B cell (primary cell): ENCODE measurements at regions not wholly inside any gene's neighbourhood (a gene's known extent, or its start where the extent isn't known, plus 50 kb on each side); places are given as distances from the start of the nearest gene placed in this dataset.

Experiments used
- ATAC-seq: fragments of 200-7000 bp; cut with Tn5 transposase; one replicate; pipeline ENCODE4 v1.10.0; 2021; ENCODE audit warnings: low read depth, mild to moderate bottlenecking, moderate number of reproducible peaks, moderate library complexity
- CTCF ChIA-PET: fragments of 350-600 bp; sonication (Branson Sonifier 250); formaldehyde crosslinking; loops from one replicate; lab custom pipeline; 2021; ENCODE audit warnings: antibody characterized with exemption, inconsistent platforms; lab: Charles Lee
- POLR2A ChIA-PET: fragments of 350-600 bp; sonication (Branson Sonifier 250); formaldehyde crosslinking; loops from one replicate; lab custom pipeline; 2021; ENCODE audit warnings: antibody characterized with exemption; lab: Charles Lee
- DNase-seq: peaks from one replicate; pipeline ENCODE4 v3.0.0; 2013
- H2AFZ ChIP-seq: 2 replicates; pipeline ENCODE4 v1.6.1; 2012; ENCODE audit warnings: mild to moderate bottlenecking, low read depth, low read length; ENCODE audit not compliant: insufficient read depth, poor library complexity, severe bottlenecking
- H3K27ac ChIP-seq, 2 donors: 1 replicate in 1 of 2; 2 replicates in 1 of 2; pipeline ENCODE4 v1.5.1; 2012 to 2013; ENCODE audit warnings: low read length in 2 of 2, mild to moderate bottlenecking in 2 of 2, moderate library complexity in 1 of 2
- H3K27me3 ChIP-seq, 4 experiments: fragments of 200-600 bp in 1 of 4; sonication (generic) in 1 of 4; replicated peaks in 1 of 4; 1 replicate in 2 of 4; 2 replicates in 2 of 4; pipeline versions ENCODE4 v1.6.1 to v1.7.0; 2013 to 2016; ENCODE audit warnings: low read length in 3 of 4, mild to moderate bottlenecking in 2 of 4, mixed read lengths in 1 of 4, moderate library complexity in 1 of 4; ENCODE audit not compliant: insufficient read depth in 4 of 4, control insufficient read depth in 3 of 4; ENCODE audit errors: control extremely low read depth in 1 of 4
- H3K36me3 ChIP-seq, 2 experiments: replicated peaks in 1 of 2; 1 replicate in 1 of 2; 2 replicates in 1 of 2; pipeline versions ENCODE4 v1.6.1 to v1.7.1; 2013; ENCODE audit warnings: low read length in 1 of 2; ENCODE audit not compliant: insufficient read depth in 2 of 2, control insufficient read depth in 1 of 2; ENCODE audit errors: control extremely low read depth in 1 of 2, extremely low read depth in 1 of 2
- H3K4me1 ChIP-seq, 2 donors: fragments of 200-600 bp in 1 of 2; sonication (generic) in 1 of 2; 1 replicate in 1 of 2; 2 replicates in 1 of 2; pipeline versions ENCODE4 v1.5.1 to v1.6.1; 2013 to 2017; ENCODE audit warnings: low read length in 2 of 2; ENCODE audit not compliant: control insufficient read depth in 2 of 2, insufficient read depth in 2 of 2
- H3K4me2 ChIP-seq: replicated peaks from 2 replicates; pipeline ENCODE3; 2012; ENCODE audit warnings: mild to moderate bottlenecking, low read depth, low read length; ENCODE audit not compliant: poor library complexity, severe bottlenecking
- H3K4me3 ChIP-seq, 5 experiments: fragments of 200-600 bp in 1 of 5; sonication (generic) in 1 of 5; 1 replicate in 3 of 5; 2 replicates in 2 of 5; pipeline versions ENCODE4 v1.5.1 to v1.7.0; 2011 to 2016; ENCODE audit warnings: low read length in 4 of 5, mild to moderate bottlenecking in 4 of 5, low read depth in 2 of 5, control low read depth in 1 of 5, moderate library complexity in 1 of 5; ENCODE audit not compliant: insufficient read depth in 1 of 5; ENCODE audit errors: control extremely low read depth in 1 of 5, extremely low read depth in 1 of 5
- H3K79me2 ChIP-seq: fragments of 200-600 bp; sonication (generic); one replicate; pipeline ENCODE4 v1.6.0; 2016; ENCODE audit warnings: low read length; ENCODE audit not compliant: control insufficient read depth, insufficient read depth
- H3K9ac ChIP-seq: fragments of 200-600 bp; sonication (generic); 2 replicates; pipeline ENCODE4 v1.6.1; 2017; ENCODE audit warnings: mild to moderate bottlenecking, low read length, moderate library complexity
- H3K9me3 ChIP-seq, 3 donors: one replicate each; pipeline versions ENCODE4 v1.6.1 to v1.7.1; 2013; ENCODE audit warnings: low read length in 2 of 3; ENCODE audit not compliant: control insufficient read depth in 2 of 3, insufficient read depth in 1 of 3; ENCODE audit errors: control extremely low read depth in 1 of 3
- H4K20me1 ChIP-seq: 2 replicates; pipeline ENCODE4 v1.6.0; 2012; ENCODE audit warnings: mild to moderate bottlenecking, low read length; ENCODE audit not compliant: insufficient read depth, control insufficient read depth, poor library complexity, severe bottlenecking
- H3K27ac Mint-ChIP-seq: one replicate; pipeline ENCODE4 v1.8.0; 2021; ENCODE audit warnings: mixed read lengths
- H3K27me3 Mint-ChIP-seq: one replicate; pipeline ENCODE4 v1.8.0; 2021; ENCODE audit warnings: mixed read lengths
- H3K4me1 Mint-ChIP-seq: one replicate; pipeline ENCODE4 v1.8.0; 2021; ENCODE audit warnings: mixed read lengths
- H3K4me3 Mint-ChIP-seq: one replicate; pipeline ENCODE4 v1.8.0; 2021; ENCODE audit warnings: mixed read lengths
- H3K9me3 Mint-ChIP-seq: one replicate; pipeline ENCODE4 v1.8.0; 2022; ENCODE audit warnings: mixed read lengths; ENCODE audit not compliant: insufficient read depth
- EZH2 ChIP-seq: IDR thresholded peaks from 2 replicates; pipeline ENCODE4 v1.6.1; 2012; ENCODE audit warnings: borderline replicate concordance, low read depth, mild to moderate bottlenecking, moderate library complexity, low read length; ENCODE audit not compliant: insufficient read depth, poor library complexity, severe bottlenecking
- WGBS: methylation state at CpG from one replicate; pipeline ENCODE4 v1.1.5; 2013; ENCODE audit warnings: missing lambda C conversion rate; ENCODE audit not compliant: insufficient coverage; 5-methylcytosine and 5-hydroxymethylcytosine counted together
- intact Hi-C: fragments of 100-400 bp; cut with micrococcal nuclease; formaldehyde crosslinking; loops from one replicate; pipeline ENCODE4 v1.10.0; 2022
- TF ChIP-seq, protein P1 (sequence below): fragments of 200-600 bp; IDR thresholded peaks from one replicate; pipeline ENCODE4 v1.8.0; 2022; ENCODE audit warnings: antibody characterized with exemption, mild to moderate bottlenecking

DNA sequence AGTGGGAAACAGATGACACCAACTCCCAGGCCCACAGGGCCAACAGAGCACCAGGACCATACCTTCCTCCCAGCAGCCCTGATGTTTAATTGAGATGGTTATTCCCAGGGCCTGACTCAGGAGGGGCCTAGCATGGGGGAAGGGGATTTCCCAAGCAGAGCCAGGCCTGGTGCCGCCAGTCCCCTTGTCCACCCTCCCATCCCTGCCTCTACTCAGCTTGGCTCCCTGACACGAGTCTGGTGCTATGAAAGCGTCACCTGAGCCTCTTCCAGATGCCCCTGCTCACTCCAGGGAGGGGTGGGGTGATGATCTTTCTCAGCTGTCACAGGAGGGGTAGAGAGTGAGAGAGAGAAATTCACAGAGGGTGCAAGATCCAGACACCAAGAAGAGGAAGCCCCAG, 72.7 kb downstream of the EFNB1 start:
- no CpG with 5 or more reads among the region's 3 CpGs for WGBS
- no peak for TF ChIP-seq EZH2
- TF ChIP-seq, protein P1, sequence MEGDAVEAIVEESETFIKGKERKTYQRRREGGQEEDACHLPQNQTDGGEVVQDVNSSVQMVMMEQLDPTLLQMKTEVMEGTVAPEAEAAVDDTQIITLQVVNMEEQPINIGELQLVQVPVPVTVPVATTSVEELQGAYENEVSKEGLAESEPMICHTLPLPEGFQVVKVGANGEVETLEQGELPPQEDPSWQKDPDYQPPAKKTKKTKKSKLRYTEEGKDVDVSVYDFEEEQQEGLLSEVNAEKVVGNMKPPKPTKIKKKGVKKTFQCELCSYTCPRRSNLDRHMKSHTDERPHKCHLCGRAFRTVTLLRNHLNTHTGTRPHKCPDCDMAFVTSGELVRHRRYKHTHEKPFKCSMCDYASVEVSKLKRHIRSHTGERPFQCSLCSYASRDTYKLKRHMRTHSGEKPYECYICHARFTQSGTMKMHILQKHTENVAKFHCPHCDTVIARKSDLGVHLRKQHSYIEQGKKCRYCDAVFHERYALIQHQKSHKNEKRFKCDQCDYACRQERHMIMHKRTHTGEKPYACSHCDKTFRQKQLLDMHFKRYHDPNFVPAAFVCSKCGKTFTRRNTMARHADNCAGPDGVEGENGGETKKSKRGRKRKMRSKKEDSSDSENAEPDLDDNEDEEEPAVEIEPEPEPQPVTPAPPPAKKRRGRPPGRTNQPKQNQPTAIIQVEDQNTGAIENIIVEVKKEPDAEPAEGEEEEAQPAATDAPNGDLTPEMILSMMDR, result no peak

DNA sequence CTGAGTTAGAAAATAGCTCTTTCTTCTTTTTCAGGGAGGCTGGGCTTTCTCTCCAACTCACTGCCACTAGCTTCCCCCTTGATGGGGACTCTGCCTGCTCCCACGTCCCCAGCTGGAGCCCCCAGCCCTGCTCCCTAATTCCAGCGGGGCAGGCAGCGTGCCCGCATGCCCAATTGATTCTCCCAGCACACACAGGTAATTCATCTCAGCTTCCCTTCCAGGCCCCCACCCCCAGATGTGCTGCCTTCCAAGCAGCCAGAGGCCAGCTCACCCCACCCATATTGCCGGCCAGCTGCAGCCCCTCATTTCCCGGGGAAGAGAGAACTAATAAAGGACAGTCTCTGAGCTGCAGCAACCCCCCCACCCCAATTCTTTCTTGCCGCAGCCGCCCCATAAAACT, 69.8 kb downstream of the EFNB1 start:
- Histone ChIP-seq H3K4me1 (peaks cover 0 to 4% of the 10 kb centered on the region in 2 donors), H4K20me1 (no peaks in the 10 kb centered on the region), H3K4me2 (no peak overlapping the region), H3K4me3 (no peak overlapping the region), H3K36me3 (no peaks in the 10 kb centered on the region), H3K27ac (no peak overlapping the region), H2AFZ (no peak overlapping the region), H3K79me2 (no peaks in the 10 kb centered on the region), H3K27me3 (no peaks in the 10 kb centered on the region), H3K9ac (no peak overlapping the region), H3K9me3 (no peaks in the 10 kb centered on the region)
- peaks cover 4% of the 10 kb centered on the region for H3K27me3 Mint-ChIP-seq
- H3K4me3 Mint-ChIP-seq, result no peak overlapping the region
- CTCF ChIA-PET, result interaction anchor here (0.8 kb wide), 1 partner anchor 14 kb away, joined by 3 read pairs; no protein-coding TSS in a partner anchor
- H3K4me1 Mint-ChIP-seq, result peaks cover 2% of the 10 kb centered on the region
- intact Hi-C loops, result no loop called here
- ATAC-seq (no peak), DNase-seq (no peak)
- POLR2A ChIA-PET, result no interaction called here
- no peak overlapping the region for H3K27ac Mint-ChIP-seq
- H3K9me3 Mint-ChIP-seq, result no peaks in the 10 kb centered on the region
- WGBS, result 60% methylated on average over 1 of the region's 8 CpGs
- TF ChIP-seq, protein P1, result no peak
- no peak for TF ChIP-seq EZH2

More for the DNA sequence above, 72.7 kb downstream of the EFNB1 start:
- Histone ChIP-seq H3K36me3 (no peaks in the 10 kb centered on the region), H2AFZ (no peak overlapping the region), H3K27ac (no peak overlapping the region), H3K9ac (no peak overlapping the region), H3K9me3 (no peaks in the 10 kb centered on the region), H3K79me2 (no peaks in the 10 kb centered on the region), H3K27me3 (no peaks in the 10 kb centered on the region), H3K4me2 (no peak overlapping the region), H3K4me3 (no peak overlapping the region), H3K4me1 (no peaks in the 10 kb centered on the region), H4K20me1 (no peaks in the 10 kb centered on the region)
- ATAC-seq (no peak), DNase-seq (no peak)
- H3K27ac Mint-ChIP-seq, result no peak overlapping the region
- H3K4me1 Mint-ChIP-seq, result no peaks in the 10 kb centered on the region
- H3K9me3 Mint-ChIP-seq, result no peaks in the 10 kb centered on the region
- CTCF ChIA-PET, result no interaction called here
- no peak overlapping the region for H3K4me3 Mint-ChIP-seq
- H3K27me3 Mint-ChIP-seq, result no peaks in the 10 kb centered on the region
- intact Hi-C loops, result no loop called here
- POLR2A ChIA-PET, result no interaction called here
